ENCODE measurements at regions not wholly inside any gene's neighbourhood (a gene's known extent, or its start where the extent isn't known, plus 50 kb on each side); places are given as distances from the start of the nearest gene placed in this dataset.

GRCh38 chr6:14966096-14966905, 279.6 kb upstream of the JARID2 start:
- no peak for DNase-seq

- no peak for DNase-seq
These were observed 278.8 kb upstream of the JARID2 start for GRCh38 chr6:14966906-14967711.

- DNase-seq: no peak
These were observed 277.7 kb upstream of the JARID2 start for GRCh38 chr6:14968056-14968637.

- DNase-seq: no peak
These were observed 276.7 kb upstream of the JARID2 start for GRCh38 chr6:14969126-14969525.

- DNase-seq: no peak
These were observed 273.3 kb upstream of the JARID2 start for GRCh38 chr6:14972379-14973067.

- DNase-seq: no peak
These were observed 271.5 kb upstream of the JARID2 start for GRCh38 chr6:14974372-14974771.

- no peak for DNase-seq
These were observed 270.9 kb upstream of the JARID2 start for GRCh38 chr6:14974792-14975470.

- peak; percentile 27 for DNase-seq
These were observed 270.4 kb upstream of the JARID2 start for GRCh38 chr6:14975471-14975817.

GRCh38 chr6:14977747-14978382, 268.0 kb upstream of the JARID2 start:
- DNase-seq: no peak

- no peak for DNase-seq
These were observed 263.9 kb upstream of the JARID2 start for GRCh38 chr6:14981960-14982359.

GRCh38 chr6:14983599-14984518, 262.0 kb upstream of the JARID2 start:
- no peak for DNase-seq

GRCh38 chr6:14984519-14984853, 261.4 kb upstream of the JARID2 start:
- no peak for DNase-seq

GRCh38 chr6:14985366-14985765, 260.5 kb upstream of the JARID2 start:
- DNase-seq: no peak

- DNase-seq: no peak
These were observed 259.5 kb upstream of the JARID2 start for GRCh38 chr6:14986370-14986769.

- DNase-seq: no peak
These were observed 258.4 kb upstream of the JARID2 start for GRCh38 chr6:14987490-14987889.

GRCh38 chr6:14992382-14992781, 253.5 kb upstream of the JARID2 start:
- no peak for DNase-seq

- no peak for DNase-seq
These were observed 250.7 kb upstream of the JARID2 start for GRCh38 chr6:14995208-14995607.

- DNase-seq: no peak
These were observed 249.8 kb upstream of the JARID2 start for GRCh38 chr6:14995966-14996602.

- no peak for DNase-seq
These were observed 249.0 kb upstream of the JARID2 start for GRCh38 chr6:14996892-14997291.

GRCh38 chr6:14997507-14997906, 248.4 kb upstream of the JARID2 start:
- DNase-seq: no peak

- no peak for DNase-seq
These were observed 246.8 kb upstream of the JARID2 start for GRCh38 chr6:14999106-14999505.

Measured in CD4-positive, alpha-beta T cell treated with Interleukin-15 for 1 hour (primary cell).